HG03280 (cell line): ENCODE measurements at regions not wholly inside any gene's neighbourhood (a gene's known extent, or its start where the extent isn't known, plus 50 kb on each side); places are given as distances from the start of the nearest gene placed in this dataset.

ENCODE experiments used
- ATAC-seq: cut with Tn5 transposase; IDR thresholded peaks from one replicate; pipeline ENCODE4 v1.9.1; 2021; ENCODE audit warnings: mild to moderate bottlenecking, moderate library complexity; ENCODE audit not compliant: unreplicated experiment

- ATAC-seq = no peak
These were observed 657.4 kb upstream of the ATXN8OS start for GRCh38 chr13:69450245-69450644.

- no peak for ATAC-seq
These were observed 682.4 kb upstream of the ATXN8OS start for GRCh38 chr13:69425235-69425634.

- no peak for ATAC-seq
These were observed 683.8 kb upstream of the ATXN8OS start for GRCh38 chr13:69423844-69424243.

GRCh38 chr13:69418319-69418718, 689.3 kb upstream of the ATXN8OS start:
- no peak for ATAC-seq

- ATAC-seq = no peak
These were observed 696.9 kb upstream of the ATXN8OS start for GRCh38 chr13:69410761-69411160.

GRCh38 chr13:69391756-69392155, 715.9 kb upstream of the ATXN8OS start:
- ATAC-seq = no peak

- ATAC-seq = no peak
These were observed 717.7 kb upstream of the ATXN8OS start for GRCh38 chr13:69389899-69390298.

GRCh38 chr13:69373747-69374425, 733.7 kb upstream of the ATXN8OS start:
- no peak for ATAC-seq

- no peak for ATAC-seq
These were observed 744.3 kb upstream of the ATXN8OS start for GRCh38 chr13:69363360-69363759.

- no peak for ATAC-seq
These were observed 776.4 kb upstream of the ATXN8OS start for GRCh38 chr13:69331245-69331644.

- ATAC-seq = no peak
These were observed 783.3 kb upstream of the ATXN8OS start for GRCh38 chr13:69324090-69324886.

- ATAC-seq = no peak
These were observed 788.0 kb upstream of the ATXN8OS start for GRCh38 chr13:69319656-69320055.

GRCh38 chr13:69315039-69315438, 792.6 kb upstream of the ATXN8OS start:
- ATAC-seq = no peak

GRCh38 chr13:69306766-69307165, 800.9 kb upstream of the ATXN8OS start:
- ATAC-seq = no peak

- no peak for ATAC-seq
These were observed 807.5 kb upstream of the ATXN8OS start for GRCh38 chr13:69300131-69300530.

GRCh38 chr13:69296130-69296529, 811.5 kb upstream of the ATXN8OS start:
- no peak for ATAC-seq

GRCh38 chr13:69292789-69293425, 814.7 kb upstream of the ATXN8OS start:
- no peak for ATAC-seq

GRCh38 chr13:69291292-69291906, 816.2 kb upstream of the ATXN8OS start:
- no peak for ATAC-seq

- ATAC-seq = no peak
These were observed 819.6 kb upstream of the ATXN8OS start for GRCh38 chr13:69288026-69288425.

- peak; percentile 58 for ATAC-seq
These were observed 820.5 kb upstream of the ATXN8OS start for GRCh38 chr13:69287050-69287698.

- ATAC-seq = no peak
These were observed 823.8 kb upstream of the ATXN8OS start for GRCh38 chr13:69283837-69284236.
